ENCODE measurements at regions not wholly inside any gene's neighbourhood (a gene's known extent, or its start where the extent isn't known, plus 50 kb on each side); places are given as distances from the start of the nearest gene placed in this dataset.

GRCh38 chr17:77365584-77366186, 224.9 kb downstream of the SEC14L1 start:
- peak in 3 of 14 donors; percentile 43 to 84 (median 44) for DNase-seq

GRCh38 chr17:77366206-77366557, 225.4 kb downstream of the SEC14L1 start:
- DNase-seq: no peak

GRCh38 chr17:77366558-77367245, 225.9 kb downstream of the SEC14L1 start:
- no peak for DNase-seq

- DNase-seq: no peak
These were observed 228.8 kb downstream of the SEC14L1 start for GRCh38 chr17:77369544-77369971.

GRCh38 chr17:77370586-77370985, 229.8 kb downstream of the SEC14L1 start:
- DNase-seq: no peak

- no peak for DNase-seq
These were observed 230.5 kb downstream of the SEC14L1 start for GRCh38 chr17:77371117-77371887.

- no peak for DNase-seq
These were observed 231.2 kb downstream of the SEC14L1 start for GRCh38 chr17:77371888-77372443.

- peak in 9 of 14 donors; percentile 28 to 76 (median 47) for DNase-seq
These were observed 231.9 kb downstream of the SEC14L1 start for GRCh38 chr17:77372444-77373298.

GRCh38 chr17:77373299-77374169, 232.8 kb downstream of the SEC14L1 start:
- peak in 4 of 14 donors; percentile 50 to 67 (median 64) for DNase-seq

GRCh38 chr17:77374170-77374936, 233.6 kb downstream of the SEC14L1 start:
- peak in 10 of 14 donors; percentile 28 to 78 (median 66) for DNase-seq

GRCh38 chr17:77375108-77375916, 234.5 kb downstream of the SEC14L1 start:
- peak in 1 of 14 donors; percentile 34 for DNase-seq

- DNase-seq: peak in 2 of 14 donors; percentile 15 to 55
These were observed 235.3 kb downstream of the SEC14L1 start for GRCh38 chr17:77375917-77376651.

- DNase-seq: no peak
These were observed 236.3 kb downstream of the SEC14L1 start for GRCh38 chr17:77376795-77377709.

- no peak for DNase-seq
These were observed 237.0 kb downstream of the SEC14L1 start for GRCh38 chr17:77377710-77378235.

- DNase-seq: peak in 7 of 14 donors; percentile 22 to 99 (median 32)
These were observed 237.7 kb downstream of the SEC14L1 start for GRCh38 chr17:77378318-77379064.

GRCh38 chr17:77379065-77379428, 238.3 kb downstream of the SEC14L1 start:
- DNase-seq: no peak

All from C1 segment of cervical spinal cord (tissue), 14 donors.